IgD-negative memory B cell (primary cell): ENCODE measurements at regions not wholly inside any gene's neighbourhood (a gene's known extent, or its start where the extent isn't known, plus 50 kb on each side); places are given as distances from the start of the nearest gene placed in this dataset.

Experiments
- H3K27ac Mint-ChIP-seq, 3 donors: one replicate each; pipeline ENCODE4 v1.8.0; 2020 to 2022; ENCODE audit warnings: mild to moderate bottlenecking in 3 of 3, mixed read lengths in 3 of 3, moderate library complexity in 1 of 3
- H3K27me3 Mint-ChIP-seq: one replicate; pipeline ENCODE4 v1.8.0; 2021; ENCODE audit warnings: mixed read lengths
- H3K36me3 Mint-ChIP-seq: one replicate; pipeline ENCODE4 v1.8.0; 2020; ENCODE audit warnings: mild to moderate bottlenecking, mixed read lengths
- H3K4me1 Mint-ChIP-seq, 3 donors: one replicate each; pipeline ENCODE4 v1.8.0; 2020 to 2022; ENCODE audit warnings: mixed read lengths in 3 of 3, mild to moderate bottlenecking in 1 of 3
- H3K4me3 Mint-ChIP-seq, 4 donors: one replicate each; pipeline ENCODE4 v1.8.0; 2020 to 2022; ENCODE audit warnings: mild to moderate bottlenecking in 4 of 4, mixed read lengths in 4 of 4, moderate library complexity in 3 of 4
- H3K9me3 Mint-ChIP-seq, 3 donors: one replicate each; pipeline ENCODE4 v1.8.0; 2020 to 2021; ENCODE audit warnings: mixed read lengths in 3 of 3, mild to moderate bottlenecking in 1 of 3

DNA sequence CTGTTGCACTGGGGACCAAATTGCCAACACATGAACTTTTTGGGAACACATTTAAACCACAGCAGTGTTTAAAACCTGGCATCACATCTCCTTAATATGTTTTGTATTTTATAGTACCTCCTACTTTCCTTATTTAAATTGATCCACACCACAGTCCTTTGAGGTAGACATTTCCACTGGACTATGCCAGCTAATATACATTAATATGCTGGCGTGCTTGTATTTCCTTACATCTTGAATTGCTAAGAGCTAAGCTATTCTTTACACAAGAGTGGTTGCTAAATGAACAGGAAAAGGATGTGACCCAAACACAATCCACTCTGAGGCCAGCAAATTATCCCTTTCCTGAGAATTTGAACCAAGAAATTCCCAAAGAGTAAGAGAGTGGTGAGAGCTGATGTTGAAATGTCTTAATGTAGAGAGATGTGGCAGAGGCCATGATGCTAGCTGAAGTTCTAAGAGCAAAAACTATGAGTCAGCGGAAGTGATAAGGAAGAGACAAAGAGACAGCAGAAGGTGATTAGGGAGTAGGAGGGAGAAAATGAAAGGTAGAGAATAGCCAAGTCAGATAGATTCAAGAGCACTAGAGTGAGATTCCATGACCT, 131.2 kb downstream of the CD47 start:
- peaks cover 1% of the 10 kb centered on the region for H3K36me3 Mint-ChIP-seq
- peaks cover 0 to 5% (median 2%) of the 10 kb centered on the region in 3 donors for H3K9me3 Mint-ChIP-seq
- no peak overlapping the region for H3K4me3 Mint-ChIP-seq
- peaks cover 7% of the 10 kb centered on the region for H3K27me3 Mint-ChIP-seq
- H3K27ac Mint-ChIP-seq, result no peak overlapping the region
- H3K4me1 Mint-ChIP-seq, result peaks cover 0 to 1% (median 0%) of the 10 kb centered on the region in 3 donors

DNA sequence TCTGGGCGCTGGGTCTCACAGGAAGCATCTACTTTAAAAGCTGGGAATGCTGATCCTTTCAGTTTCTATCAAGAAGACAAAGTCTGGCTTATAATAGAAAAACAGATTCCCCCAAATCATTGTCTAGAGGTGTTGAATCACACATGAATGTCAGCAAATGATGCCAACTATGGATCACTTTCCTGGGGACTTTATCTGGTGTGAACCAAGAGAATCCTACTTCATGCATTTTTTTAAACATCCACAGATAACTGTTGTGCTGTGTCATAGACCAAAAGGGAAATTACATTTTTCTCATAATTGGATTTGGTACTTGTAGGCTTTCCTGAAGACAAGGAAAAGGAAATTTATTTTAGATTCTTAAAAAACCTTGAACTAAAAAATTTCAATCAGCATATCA, 132.7 kb downstream of the CD47 start:
- peaks cover 0 to 5% (median 0%) of the 10 kb centered on the region in 3 donors for H3K4me1 Mint-ChIP-seq
- no peak overlapping the region for H3K27ac Mint-ChIP-seq
- H3K4me3 Mint-ChIP-seq, result no peak overlapping the region
- peaks cover 0 to 5% (median 2%) of the 10 kb centered on the region in 3 donors for H3K9me3 Mint-ChIP-seq
- peaks cover 7% of the 10 kb centered on the region for H3K27me3 Mint-ChIP-seq
- H3K36me3 Mint-ChIP-seq, result peaks cover 1% of the 10 kb centered on the region

DNA sequence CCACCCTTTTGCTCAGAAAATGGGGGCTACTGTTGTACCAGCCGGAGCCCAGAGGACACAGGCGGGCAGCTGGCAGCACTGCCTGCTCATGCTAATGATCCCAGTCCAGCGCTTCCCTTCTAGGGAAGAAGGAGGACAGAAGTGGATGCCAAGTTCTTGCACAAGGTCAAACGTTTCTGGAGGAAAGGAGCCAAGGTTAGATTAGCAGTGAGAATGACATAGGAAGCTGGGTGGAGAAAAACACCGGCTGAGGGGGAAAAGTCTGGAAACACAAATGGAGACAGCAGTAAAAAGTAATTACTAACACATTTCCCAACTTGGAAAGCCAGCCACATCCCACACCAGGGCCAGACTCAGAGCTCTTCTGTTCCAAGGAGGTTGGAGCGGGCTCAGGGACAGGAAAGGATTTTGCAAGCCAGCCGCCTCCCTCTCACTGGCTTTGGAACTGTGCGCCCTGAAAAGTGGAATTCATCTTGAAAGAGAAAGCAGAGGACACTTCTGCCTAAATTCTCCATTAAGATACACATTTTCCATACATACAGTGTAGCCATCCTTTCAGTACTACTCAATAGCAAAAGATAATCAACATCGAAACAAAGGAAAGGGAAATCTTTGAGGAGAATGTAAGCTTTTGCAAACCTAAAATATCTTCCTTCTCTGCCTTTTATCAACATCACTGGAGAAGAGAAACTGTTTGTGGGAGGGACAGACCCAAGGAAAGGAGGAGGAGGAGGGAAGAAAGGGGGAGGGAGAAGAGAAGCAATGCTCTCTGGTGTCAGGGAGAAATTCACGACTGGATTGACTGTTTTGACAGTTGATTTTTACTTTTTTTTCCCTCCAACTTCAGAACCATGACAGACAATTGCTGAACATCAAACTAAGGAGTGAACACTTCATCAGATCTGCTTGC, 133.6 kb downstream of the CD47 start:
- H3K27me3 Mint-ChIP-seq, result peaks cover 7% of the 10 kb centered on the region
- peaks cover 0 to 5% (median 2%) of the 10 kb centered on the region in 3 donors for H3K9me3 Mint-ChIP-seq
- no peak overlapping the region for H3K4me3 Mint-ChIP-seq
- H3K27ac Mint-ChIP-seq, result no peak overlapping the region
- peaks cover 0 to 5% (median 0%) of the 10 kb centered on the region in 3 donors for H3K4me1 Mint-ChIP-seq
- peaks cover 1% of the 10 kb centered on the region for H3K36me3 Mint-ChIP-seq

- Mint-ChIP-seq H3K27me3 (peaks cover 7% of the 10 kb centered on the region), H3K36me3 (peaks cover 1% of the 10 kb centered on the region), H3K9me3 (peaks cover 0 to 5% (median 2%) of the 10 kb centered on the region in 3 donors), H3K27ac (peak overlapping the region in 1 of 3 donors; percentile 18), H3K4me3 (no peak overlapping the region), H3K4me1 (peaks cover 0 to 5% (median 0%) of the 10 kb centered on the region in 3 donors)
Measured at GRCh38 chr3:107954845-107955244, 136.0 kb downstream of the CD47 start.

- Mint-ChIP-seq H3K27me3 (peaks cover 6% of the 10 kb centered on the region), H3K27ac (no peak overlapping the region), H3K4me3 (no peak overlapping the region), H3K36me3 (peaks cover 1% of the 10 kb centered on the region), H3K4me1 (peaks cover 0 to 5% (median 0%) of the 10 kb centered on the region in 3 donors), H3K9me3 (peaks cover 0 to 3% (median 0%) of the 10 kb centered on the region in 3 donors)
Measured at GRCh38 chr3:107953722-107954121, 137.1 kb downstream of the CD47 start.

DNA sequence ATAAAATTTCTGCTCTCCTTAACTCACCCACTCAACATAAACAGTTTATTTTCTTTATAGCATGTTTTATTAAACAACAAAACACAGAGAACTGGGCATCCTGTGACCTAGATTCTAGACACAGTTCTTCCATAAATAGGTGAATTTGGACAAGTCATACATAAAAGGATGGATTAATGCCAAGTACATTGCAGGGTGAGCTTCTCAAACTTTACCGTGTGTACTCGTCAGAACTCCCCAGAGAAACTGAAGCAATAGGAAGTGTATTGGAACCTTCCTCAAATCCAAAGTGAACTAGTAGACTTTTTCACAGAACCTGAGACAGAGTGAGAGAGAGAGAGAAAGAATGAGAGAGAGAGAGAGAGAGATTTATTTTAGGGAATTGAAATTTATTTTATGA, 139.7 kb downstream of the CD47 start:
- Mint-ChIP-seq H3K27me3 (peaks cover under 1% of the 10 kb centered on the region), H3K9me3 (peaks cover 0 to 1% (median 0%) of the 10 kb centered on the region in 3 donors), H3K36me3 (no peaks in the 10 kb centered on the region), H3K4me1 (peaks cover 0 to 5% (median 0%) of the 10 kb centered on the region in 3 donors), H3K27ac (no peak overlapping the region), H3K4me3 (no peak overlapping the region)

- Mint-ChIP-seq H3K4me1 (peaks cover 0 to 5% (median 0%) of the 10 kb centered on the region in 3 donors), H3K36me3 (no peaks in the 10 kb centered on the region), H3K4me3 (no peak overlapping the region), H3K9me3 (no peaks in the 10 kb centered on the region), H3K27ac (no peak overlapping the region), H3K27me3 (no peaks in the 10 kb centered on the region)
Measured at GRCh38 chr3:107950417-107950816, 140.4 kb downstream of the CD47 start.

DNA sequence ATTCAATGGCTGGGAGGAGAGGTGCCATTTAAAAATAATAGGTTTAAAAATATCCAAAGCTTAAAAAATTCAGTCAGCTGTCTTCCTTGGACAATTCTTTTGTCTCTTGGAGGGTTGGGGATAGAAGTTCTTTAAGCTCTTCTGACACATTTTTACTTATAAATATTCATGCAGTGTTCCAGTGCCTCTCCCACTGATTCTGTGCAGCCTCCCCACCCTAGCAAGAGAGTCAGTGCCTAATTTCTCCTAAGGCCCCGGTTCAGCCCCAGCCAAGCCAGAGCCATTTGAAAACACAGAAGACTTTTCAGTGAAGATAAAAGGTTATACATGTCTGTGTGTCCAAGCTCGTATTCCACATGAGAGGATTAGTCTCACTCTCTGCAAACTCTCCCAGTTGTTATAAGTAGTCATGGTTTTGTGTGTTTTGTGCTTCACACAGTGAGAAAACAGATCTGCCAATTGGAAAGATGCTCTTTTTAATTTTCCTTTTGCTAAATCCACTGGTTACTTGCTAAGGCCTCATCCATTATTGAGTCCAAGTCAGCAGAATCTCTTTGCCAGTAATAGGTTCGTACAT, 141.3 kb downstream of the CD47 start:
- Mint-ChIP-seq H3K4me1 (peaks cover 0 to 3% (median 0%) of the 10 kb centered on the region in 3 donors), H3K36me3 (no peaks in the 10 kb centered on the region), H3K27me3 (no peaks in the 10 kb centered on the region), H3K4me3 (no peak overlapping the region), H3K27ac (no peak overlapping the region), H3K9me3 (no peaks in the 10 kb centered on the region)

GRCh38 chr3:107947203-107947602, 143.6 kb downstream of the CD47 start:
- Mint-ChIP-seq H3K4me1 (no peaks in the 10 kb centered on the region), H3K36me3 (no peaks in the 10 kb centered on the region), H3K9me3 (no peaks in the 10 kb centered on the region), H3K27ac (no peak overlapping the region), H3K4me3 (no peak overlapping the region), H3K27me3 (peaks cover 3% of the 10 kb centered on the region)

DNA sequence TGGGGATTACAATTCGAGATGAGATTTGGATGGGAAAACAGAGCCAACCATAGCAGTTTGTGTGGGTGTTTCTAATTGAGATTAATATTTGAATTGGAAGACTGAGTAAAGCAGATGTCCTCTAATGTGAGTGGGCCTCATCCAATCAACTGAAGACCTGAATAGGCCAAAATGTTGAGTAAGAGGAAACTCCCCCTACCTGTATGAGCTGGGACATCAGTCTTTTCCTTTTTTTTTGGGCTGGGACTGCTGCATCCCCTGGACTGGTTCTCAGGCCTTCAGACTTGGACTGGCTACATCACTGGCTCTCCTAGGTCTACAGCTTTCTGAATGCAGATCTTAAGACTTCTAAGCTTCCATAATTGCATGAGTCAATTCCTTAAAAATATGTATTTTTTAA, 144.1 kb downstream of the CD47 start:
- H3K4me3 Mint-ChIP-seq, result no peak overlapping the region
- H3K27me3 Mint-ChIP-seq, result peaks cover 3% of the 10 kb centered on the region
- no peak overlapping the region for H3K27ac Mint-ChIP-seq
- no peaks in the 10 kb centered on the region for H3K36me3 Mint-ChIP-seq
- H3K4me1 Mint-ChIP-seq, result no peaks in the 10 kb centered on the region
- no peaks in the 10 kb centered on the region for H3K9me3 Mint-ChIP-seq

DNA sequence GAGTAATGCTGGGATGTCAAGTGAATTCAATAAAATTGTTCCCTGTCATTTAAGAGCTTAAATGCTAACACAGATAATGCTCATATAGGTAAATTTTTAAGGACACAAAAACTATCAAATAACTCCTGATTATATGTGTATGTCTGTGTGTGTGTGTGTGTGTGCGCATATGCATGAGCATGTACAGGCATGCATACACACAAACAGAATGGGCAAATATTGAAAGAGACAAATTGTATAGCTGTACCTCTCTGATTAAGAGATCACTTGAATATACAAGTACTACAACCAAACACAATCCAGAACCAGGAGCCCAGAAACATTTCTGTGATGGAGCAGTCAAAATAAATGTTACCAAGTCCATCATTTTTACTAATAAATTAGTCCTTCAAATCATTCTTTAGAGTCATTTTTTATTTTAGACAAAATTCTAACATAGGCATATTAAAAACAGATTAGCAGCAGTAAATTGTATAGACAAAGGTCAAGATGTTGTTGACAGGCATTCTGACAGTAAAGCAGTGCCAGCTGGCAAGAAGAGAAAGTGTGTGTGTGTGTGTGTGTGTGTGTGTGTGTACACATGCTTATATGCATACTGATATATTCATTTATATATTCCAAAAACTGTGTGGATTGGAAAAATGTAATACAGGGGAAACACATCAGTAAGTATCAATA, 145.3 kb downstream of the CD47 start:
- no peaks in the 10 kb centered on the region for H3K36me3 Mint-ChIP-seq
- peaks cover 3% of the 10 kb centered on the region for H3K27me3 Mint-ChIP-seq
- no peaks in the 10 kb centered on the region for H3K9me3 Mint-ChIP-seq
- H3K27ac Mint-ChIP-seq, result no peak overlapping the region
- H3K4me3 Mint-ChIP-seq, result no peak overlapping the region
- no peaks in the 10 kb centered on the region for H3K4me1 Mint-ChIP-seq

DNA sequence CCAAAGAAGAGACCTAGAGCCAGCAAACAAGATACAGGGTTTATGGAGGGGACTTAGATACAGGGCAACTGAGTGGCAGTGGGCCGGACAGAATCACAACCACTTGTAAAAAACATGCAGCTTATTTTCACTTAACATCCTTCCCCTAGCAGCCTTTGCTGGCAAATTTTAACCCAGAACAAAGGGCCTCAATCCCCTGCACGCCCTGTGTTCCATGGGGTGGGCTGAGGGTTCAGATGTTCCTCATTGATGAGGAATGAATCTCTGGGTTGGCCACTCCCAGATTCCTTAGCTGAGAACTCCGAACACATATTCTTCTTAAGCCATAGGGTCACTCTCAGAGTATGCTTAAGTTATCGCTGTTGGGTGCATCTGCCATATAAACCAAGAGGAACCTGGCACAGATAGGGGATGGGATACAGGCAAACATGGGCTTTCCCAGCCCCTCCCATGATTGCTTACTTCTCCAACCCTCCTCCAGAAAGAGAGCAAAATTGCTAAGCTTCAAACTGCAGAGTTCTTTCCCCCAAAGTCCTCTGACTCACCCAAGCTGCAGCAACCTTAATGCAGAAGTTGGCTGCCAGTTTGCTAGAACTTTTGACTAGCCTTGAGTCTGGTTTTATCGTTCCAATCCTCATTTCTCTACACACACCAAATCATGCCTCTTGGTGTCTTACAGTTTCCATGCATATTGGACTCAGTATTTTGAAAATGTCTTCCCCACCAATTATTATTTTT, 146.9 kb downstream of the CD47 start:
- Mint-ChIP-seq H3K4me3 (no peak overlapping the region), H3K9me3 (no peaks in the 10 kb centered on the region), H3K27ac (no peak overlapping the region), H3K36me3 (no peaks in the 10 kb centered on the region), H3K4me1 (no peaks in the 10 kb centered on the region), H3K27me3 (peaks cover 3% of the 10 kb centered on the region)

DNA sequence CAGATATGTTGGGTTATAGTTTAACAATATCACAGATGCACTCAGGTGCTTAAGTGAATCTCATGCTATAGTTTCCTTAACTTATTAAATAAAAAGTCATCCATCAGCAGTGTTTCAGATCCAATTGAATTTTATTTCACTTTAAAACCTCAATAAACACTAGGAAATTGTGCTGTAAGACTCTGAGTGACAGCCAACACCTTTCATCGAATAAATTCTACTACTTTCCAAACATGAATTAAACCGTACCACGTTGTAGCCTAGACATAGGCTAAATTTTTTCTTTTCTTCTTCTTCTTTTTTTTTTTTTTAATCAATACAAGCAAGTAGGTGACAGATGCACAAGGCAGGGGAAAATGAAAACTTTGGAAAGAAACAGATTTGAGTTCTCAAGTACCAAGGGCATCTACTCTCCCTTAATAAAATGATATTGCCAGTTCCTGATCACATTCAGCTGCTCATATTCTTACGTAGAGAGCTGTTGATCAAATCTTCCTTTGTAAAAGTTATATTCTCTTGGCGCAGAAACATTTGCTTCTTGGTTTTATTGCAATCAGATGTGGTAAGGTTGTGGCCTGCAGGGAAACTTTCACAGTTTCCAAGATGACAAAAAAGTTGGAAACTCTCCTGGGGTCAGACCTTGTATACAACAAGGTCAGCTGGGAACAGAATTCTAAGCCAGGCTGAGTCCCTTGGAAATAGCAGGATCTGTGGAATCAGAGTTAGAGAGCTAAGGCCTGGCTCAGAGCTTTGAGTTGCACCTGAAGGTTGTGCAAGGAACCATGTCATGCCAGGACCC, 147.7 kb downstream of the CD47 start:
- H3K27me3 Mint-ChIP-seq, result peaks cover 3% of the 10 kb centered on the region
- H3K36me3 Mint-ChIP-seq, result no peaks in the 10 kb centered on the region
- H3K9me3 Mint-ChIP-seq, result no peaks in the 10 kb centered on the region
- H3K27ac Mint-ChIP-seq, result no peak overlapping the region
- H3K4me1 Mint-ChIP-seq, result no peaks in the 10 kb centered on the region
- no peak overlapping the region for H3K4me3 Mint-ChIP-seq

- Mint-ChIP-seq H3K4me3 (no peak overlapping the region), H3K9me3 (no peaks in the 10 kb centered on the region), H3K27ac (no peak overlapping the region), H3K27me3 (peaks cover 3% of the 10 kb centered on the region), H3K4me1 (peaks cover 0 to 1% (median 0%) of the 10 kb centered on the region in 3 donors), H3K36me3 (no peaks in the 10 kb centered on the region)
Measured at GRCh38 chr3:107942244-107942643, 148.6 kb downstream of the CD47 start.
